ENCODE measurements at regions not wholly inside any gene's neighbourhood (a gene's known extent, or its start where the extent isn't known, plus 50 kb on each side); places are given as distances from the start of the nearest gene placed in this dataset.

GRCh38 chr5:163607256-163607655 is 101.8 kb downstream of the MAT2B start:
- TF ChIP-seq, protein P1, sequence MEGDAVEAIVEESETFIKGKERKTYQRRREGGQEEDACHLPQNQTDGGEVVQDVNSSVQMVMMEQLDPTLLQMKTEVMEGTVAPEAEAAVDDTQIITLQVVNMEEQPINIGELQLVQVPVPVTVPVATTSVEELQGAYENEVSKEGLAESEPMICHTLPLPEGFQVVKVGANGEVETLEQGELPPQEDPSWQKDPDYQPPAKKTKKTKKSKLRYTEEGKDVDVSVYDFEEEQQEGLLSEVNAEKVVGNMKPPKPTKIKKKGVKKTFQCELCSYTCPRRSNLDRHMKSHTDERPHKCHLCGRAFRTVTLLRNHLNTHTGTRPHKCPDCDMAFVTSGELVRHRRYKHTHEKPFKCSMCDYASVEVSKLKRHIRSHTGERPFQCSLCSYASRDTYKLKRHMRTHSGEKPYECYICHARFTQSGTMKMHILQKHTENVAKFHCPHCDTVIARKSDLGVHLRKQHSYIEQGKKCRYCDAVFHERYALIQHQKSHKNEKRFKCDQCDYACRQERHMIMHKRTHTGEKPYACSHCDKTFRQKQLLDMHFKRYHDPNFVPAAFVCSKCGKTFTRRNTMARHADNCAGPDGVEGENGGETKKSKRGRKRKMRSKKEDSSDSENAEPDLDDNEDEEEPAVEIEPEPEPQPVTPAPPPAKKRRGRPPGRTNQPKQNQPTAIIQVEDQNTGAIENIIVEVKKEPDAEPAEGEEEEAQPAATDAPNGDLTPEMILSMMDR (IDR thresholded peaks at IDR 0.05; ENCODE audit: low read depth, low read length): no peak
- no peak for TF ChIP-seq MYC (IDR thresholded peaks at IDR 0.05; ENCODE audit: low read depth, low read length)
- TF ChIP-seq MAX (IDR thresholded peaks at IDR 0.05; ENCODE audit: low read depth, low read length): no peak

Data from NB4 (cell line).